HUES6 (cell line): ENCODE measurements at regions not wholly inside any gene's neighbourhood (a gene's known extent, or its start where the extent isn't known, plus 50 kb on each side); places are given as distances from the start of the nearest gene placed in this dataset.

Experiments
- H3K27ac ChIP-seq: 2 replicates; pipeline ENCODE4 v1.7.0; 2013; ENCODE audit warnings: low read depth, mild to moderate bottlenecking, low read length, inconsistent platforms
- H3K27me3 ChIP-seq: 2 replicates; pipeline ENCODE4 v1.6.1; 2013; ENCODE audit warnings: low read length; ENCODE audit not compliant: control insufficient read depth, insufficient read depth
- H3K36me3 ChIP-seq: 2 replicates; pipeline ENCODE4 v1.6.1; 2013; ENCODE audit warnings: low read length; ENCODE audit not compliant: control insufficient read depth, insufficient read depth
- H3K4me1 ChIP-seq: 2 replicates; pipeline ENCODE4 v1.6.1; 2013; ENCODE audit warnings: low read length; ENCODE audit not compliant: control insufficient read depth, insufficient read depth
- H3K4me3 ChIP-seq: 2 replicates; pipeline ENCODE4 v1.5.1; 2013; ENCODE audit warnings: low read depth, low read length
- H3K9ac ChIP-seq: one replicate; pipeline ENCODE4 v1.6.1; 2013; ENCODE audit warnings: mild to moderate bottlenecking, low read length
- H3K9me3 ChIP-seq: 2 replicates; pipeline ENCODE4 v1.6.1; 2013; ENCODE audit warnings: low read depth, low read length; ENCODE audit not compliant: control insufficient read depth, insufficient read depth

DNA sequence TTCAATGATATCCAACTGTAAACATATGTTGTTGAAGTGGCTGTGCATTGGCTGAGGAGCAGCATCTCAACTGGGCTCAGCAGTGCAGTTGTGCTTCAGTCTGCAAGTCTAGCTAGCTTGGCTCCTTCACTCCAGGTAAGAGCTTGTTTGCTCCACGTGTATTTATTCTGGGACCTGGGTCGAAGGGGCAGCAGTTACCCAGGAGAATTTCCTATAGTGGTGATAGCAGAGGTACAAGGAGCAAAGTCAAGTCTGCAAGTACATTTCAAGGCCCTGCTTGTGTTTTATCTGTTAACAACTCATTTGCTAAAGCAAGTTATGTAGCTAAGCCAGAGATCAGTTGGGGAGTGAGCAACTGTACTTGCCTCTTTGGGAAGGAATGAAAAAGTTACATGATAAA is 286.2 kb upstream of the UMPS start:
- Histone ChIP-seq H3K4me1 (peaks cover 14% of the 10 kb centered on the region), H3K9ac (no peak overlapping the region), H3K4me3 (no peak overlapping the region), H3K27me3 (no peaks in the 10 kb centered on the region), H3K27ac (no peak overlapping the region), H3K36me3 (no peaks in the 10 kb centered on the region), H3K9me3 (no peaks in the 10 kb centered on the region)

GRCh38 chr3:124444896-124445295 is 285.4 kb upstream of the UMPS start:
- no peaks in the 10 kb centered on the region for H3K9me3 ChIP-seq
- no peak overlapping the region for H3K4me3 ChIP-seq
- no peaks in the 10 kb centered on the region for H3K27me3 ChIP-seq
- H3K9ac ChIP-seq = no peak overlapping the region
- H3K4me1 ChIP-seq = peaks cover 5% of the 10 kb centered on the region
- no peaks in the 10 kb centered on the region for H3K36me3 ChIP-seq
- H3K27ac ChIP-seq = no peak overlapping the region

DNA sequence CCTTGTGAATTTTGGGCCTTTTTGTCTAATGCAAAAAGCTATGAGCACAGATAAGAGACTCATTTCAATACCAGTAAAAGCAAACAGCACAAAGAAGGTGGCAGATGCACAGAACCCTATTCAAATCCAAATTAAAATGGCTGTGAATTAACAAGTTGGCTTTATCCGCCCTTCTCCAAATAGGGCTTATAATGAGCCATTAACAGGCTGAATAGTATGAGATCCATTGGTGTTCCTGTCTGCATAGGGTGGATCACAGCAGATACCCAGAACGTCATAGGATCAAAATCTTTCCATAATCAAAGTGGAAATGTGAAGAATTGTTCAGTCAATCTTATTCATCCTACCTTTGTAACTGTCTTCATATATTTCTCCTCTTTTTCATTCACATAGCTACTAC is 282.4 kb upstream of the UMPS start:
- H3K27me3 ChIP-seq = no peaks in the 10 kb centered on the region
- no peak overlapping the region for H3K4me3 ChIP-seq
- H3K9ac ChIP-seq = no peak overlapping the region
- H3K4me1 ChIP-seq = no peaks in the 10 kb centered on the region; the same call in 1 of the 2 replicates
- no peaks in the 10 kb centered on the region for H3K36me3 ChIP-seq
- no peaks in the 10 kb centered on the region for H3K9me3 ChIP-seq
- no peak overlapping the region for H3K27ac ChIP-seq

DNA sequence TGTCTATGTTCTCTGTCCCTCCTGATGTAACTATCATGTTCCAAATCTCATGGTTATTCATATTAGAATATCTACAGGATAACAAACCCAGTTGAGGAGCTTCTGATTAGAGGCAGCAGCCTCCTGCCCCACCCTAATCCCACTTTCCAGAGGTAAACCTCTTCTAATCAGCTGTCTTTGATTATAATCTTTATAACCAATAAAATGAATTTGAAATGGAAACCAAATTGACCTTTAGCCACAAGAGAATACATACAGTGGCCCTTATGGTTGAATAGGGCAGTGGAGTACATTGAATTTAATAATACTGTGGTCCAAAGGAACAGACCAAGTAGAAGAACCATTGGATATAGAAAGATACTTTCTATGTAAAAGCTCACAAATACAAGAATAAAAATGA is 281.3 kb upstream of the UMPS start:
- no peaks in the 10 kb centered on the region; the same call in 1 of the 2 replicates for H3K4me1 ChIP-seq
- H3K27me3 ChIP-seq = no peaks in the 10 kb centered on the region
- no peak overlapping the region for H3K9ac ChIP-seq

GRCh38 chr3:124450366-124450765 is 279.9 kb upstream of the UMPS start:
- no peak overlapping the region for H3K9ac ChIP-seq
- no peak overlapping the region for H3K27ac ChIP-seq
- no peaks in the 10 kb centered on the region for H3K36me3 ChIP-seq
- no peaks in the 10 kb centered on the region for H3K27me3 ChIP-seq
- H3K4me3 ChIP-seq = no peak overlapping the region
- no peaks in the 10 kb centered on the region; the same call in 1 of the 2 replicates for H3K4me1 ChIP-seq
- no peaks in the 10 kb centered on the region for H3K9me3 ChIP-seq

More for the DNA sequence above, 281.3 kb upstream of the UMPS start:
- H3K9me3 ChIP-seq = no peaks in the 10 kb centered on the region
- H3K27ac ChIP-seq = no peak overlapping the region
- H3K4me3 ChIP-seq = no peak overlapping the region
- no peaks in the 10 kb centered on the region for H3K36me3 ChIP-seq

DNA sequence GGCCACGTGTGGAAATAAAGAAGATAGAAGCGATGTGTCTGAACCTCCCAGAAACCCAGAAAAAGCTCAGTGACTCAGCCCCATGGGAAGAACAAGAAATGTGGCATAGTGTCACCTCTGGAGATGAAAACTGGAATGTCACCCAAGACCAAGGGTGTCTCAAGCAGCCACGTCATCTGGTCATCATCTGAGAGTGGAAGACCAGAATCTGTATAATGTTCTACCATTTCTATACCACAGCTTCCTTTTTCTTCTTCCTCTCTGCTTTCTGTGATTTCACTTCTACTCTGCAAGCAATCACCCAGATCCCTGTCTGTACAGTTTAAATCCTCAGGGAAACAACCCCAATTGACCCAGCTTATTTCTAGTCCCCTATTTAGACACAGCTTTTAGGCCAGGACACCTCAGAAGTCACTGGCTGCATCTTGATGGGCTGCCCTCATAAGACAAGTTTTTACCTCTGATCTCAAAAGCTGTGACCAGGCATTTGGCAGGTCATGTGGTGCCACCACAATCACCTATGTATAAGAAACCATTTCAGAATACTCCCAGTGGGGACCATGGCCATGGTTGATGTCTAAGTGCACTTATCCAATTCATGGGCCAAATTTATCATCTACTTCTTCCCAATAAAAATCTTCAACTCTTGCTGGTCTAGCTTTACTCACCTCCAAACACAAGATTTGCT is 278.5 kb upstream of the UMPS start:
- no peak overlapping the region for H3K9ac ChIP-seq
- H3K9me3 ChIP-seq = no peaks in the 10 kb centered on the region
- H3K27ac ChIP-seq = no peak overlapping the region
- H3K4me1 ChIP-seq = no peaks in the 10 kb centered on the region; the same call in 1 of the 2 replicates
- H3K36me3 ChIP-seq = no peaks in the 10 kb centered on the region
- no peaks in the 10 kb centered on the region for H3K27me3 ChIP-seq
- no peak overlapping the region for H3K4me3 ChIP-seq

DNA sequence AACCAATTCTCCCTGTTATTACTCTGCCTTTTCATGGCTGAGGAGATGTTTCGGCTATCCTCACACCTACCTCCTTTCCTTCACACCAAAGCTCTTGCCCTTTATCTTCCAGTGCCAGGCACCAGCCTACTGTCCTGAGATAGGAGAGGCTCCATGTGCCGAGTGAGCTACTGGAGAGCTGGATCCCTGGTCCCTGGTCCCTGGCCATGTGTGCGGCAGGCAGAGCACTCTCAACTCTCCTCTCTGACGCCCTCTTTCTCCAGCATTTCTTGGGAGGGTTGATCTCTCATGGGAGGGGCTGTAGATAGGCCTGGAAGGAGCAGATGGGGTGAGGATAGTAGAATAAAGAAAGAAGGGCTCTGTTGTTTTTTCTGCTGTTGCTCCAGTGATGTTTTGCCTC is 277.1 kb upstream of the UMPS start:
- Histone ChIP-seq H3K27me3 (no peaks in the 10 kb centered on the region), H3K4me3 (no peak overlapping the region), H3K9ac (no peak overlapping the region), H3K9me3 (no peaks in the 10 kb centered on the region), H3K36me3 (no peaks in the 10 kb centered on the region), H3K4me1 (no peaks in the 10 kb centered on the region), H3K27ac (no peak overlapping the region)

DNA sequence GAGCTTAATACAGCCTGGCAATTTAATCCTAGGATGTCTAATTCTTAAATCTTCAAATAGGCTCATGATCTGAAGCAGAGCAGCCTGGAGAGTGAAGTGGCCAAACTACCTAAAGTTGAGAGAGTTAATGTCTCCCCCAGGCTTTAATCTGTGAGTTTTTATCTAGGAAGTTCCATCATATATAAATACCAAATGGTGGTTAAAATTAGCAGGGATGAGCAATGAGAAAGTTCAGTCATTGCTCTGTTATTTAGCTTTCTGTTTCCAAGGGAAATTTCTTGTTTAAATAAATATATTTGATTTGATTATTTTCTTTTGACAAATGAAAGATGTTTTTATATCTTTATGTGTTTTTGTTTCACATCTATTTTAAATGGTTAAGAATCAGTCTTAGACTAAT is 274.4 kb upstream of the UMPS start:
- no peak overlapping the region for H3K9ac ChIP-seq
- H3K4me1 ChIP-seq = no peaks in the 10 kb centered on the region
- no peaks in the 10 kb centered on the region for H3K36me3 ChIP-seq
- no peaks in the 10 kb centered on the region for H3K27me3 ChIP-seq
- H3K4me3 ChIP-seq = no peak overlapping the region
- H3K9me3 ChIP-seq = no peaks in the 10 kb centered on the region
- H3K27ac ChIP-seq = no peak overlapping the region

- Histone ChIP-seq H3K4me1 (no peaks in the 10 kb centered on the region), H3K36me3 (no peaks in the 10 kb centered on the region), H3K9me3 (no peaks in the 10 kb centered on the region), H3K9ac (no peak overlapping the region), H3K27ac (no peak overlapping the region), H3K4me3 (no peak overlapping the region), H3K27me3 (no peaks in the 10 kb centered on the region)
Measured at GRCh38 chr3:124456506-124456905, 273.7 kb upstream of the UMPS start.

GRCh38 chr3:124459678-124460077 is 270.6 kb upstream of the UMPS start:
- Histone ChIP-seq H3K36me3 (no peaks in the 10 kb centered on the region), H3K9ac (no peak overlapping the region), H3K9me3 (no peaks in the 10 kb centered on the region), H3K27ac (no peak overlapping the region), H3K4me3 (no peak overlapping the region), H3K4me1 (no peaks in the 10 kb centered on the region), H3K27me3 (no peaks in the 10 kb centered on the region)

DNA sequence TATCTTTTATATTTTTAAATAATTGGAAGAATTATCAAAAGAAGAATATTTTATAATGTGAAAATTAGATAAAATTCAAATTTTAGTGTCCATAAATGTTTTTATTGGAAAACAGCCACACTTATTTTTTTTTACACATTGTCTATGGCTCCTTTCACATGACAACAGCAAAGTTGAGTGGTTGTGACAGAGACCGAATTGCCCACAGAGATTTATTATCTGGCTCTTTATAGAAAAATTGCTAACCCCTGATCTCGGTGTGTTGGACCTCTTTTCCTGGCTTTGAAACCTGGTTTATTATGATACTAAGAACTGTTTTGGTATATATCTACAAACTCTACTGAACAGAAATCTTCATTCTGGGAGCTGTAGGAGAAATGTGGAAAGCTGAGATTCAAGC is 269.1 kb upstream of the UMPS start:
- no peaks in the 10 kb centered on the region for H3K4me1 ChIP-seq
- H3K27ac ChIP-seq = no peak overlapping the region
- H3K9me3 ChIP-seq = no peaks in the 10 kb centered on the region
- no peaks in the 10 kb centered on the region for H3K36me3 ChIP-seq
- H3K27me3 ChIP-seq = no peaks in the 10 kb centered on the region
- H3K9ac ChIP-seq = no peak overlapping the region
- H3K4me3 ChIP-seq = no peak overlapping the region
